ENCODE measurements at regions not wholly inside any gene's neighbourhood (a gene's known extent, or its start where the extent isn't known, plus 50 kb on each side); places are given as distances from the start of the nearest gene placed in this dataset.

DNA sequence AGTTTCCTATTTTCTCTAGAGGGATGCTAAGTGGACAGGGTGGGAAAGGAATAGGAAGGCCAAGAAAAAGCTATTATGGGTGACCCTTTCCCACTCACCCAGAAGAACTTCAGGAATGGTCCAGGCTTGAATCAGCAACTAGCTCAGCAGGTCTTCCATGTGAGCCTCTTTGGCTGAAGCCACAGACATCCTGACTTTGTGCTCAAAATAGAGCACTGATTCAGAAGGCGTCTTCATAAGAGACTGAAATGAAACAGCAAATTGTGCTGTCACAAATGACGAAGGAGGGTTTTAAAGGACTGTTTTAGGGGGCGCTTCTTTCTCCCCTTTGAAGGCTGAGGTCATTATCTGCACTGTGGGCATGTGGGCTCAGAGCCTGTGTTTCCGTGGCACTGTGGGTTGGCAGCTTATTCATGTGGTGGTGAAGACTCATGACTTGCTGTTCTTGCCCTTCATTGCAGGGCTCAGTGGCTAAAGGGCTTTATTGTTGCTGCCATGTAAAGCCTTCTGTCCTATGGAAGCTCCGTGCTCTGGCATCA lies 65.8 kb upstream of the NFIL3 start:
- Histone ChIP-seq H3K27me3 (ENCODE audit: insufficient read depth in 3 of 3, low read length in 2 of 3) (no peaks in the 10 kb centered on the region), H3K4me3 (no peak overlapping the region)
- WGBS, 3 donors = 41 to 64% (median 54%) methylated on average over 5 of the region's 5 CpGs

DNA sequence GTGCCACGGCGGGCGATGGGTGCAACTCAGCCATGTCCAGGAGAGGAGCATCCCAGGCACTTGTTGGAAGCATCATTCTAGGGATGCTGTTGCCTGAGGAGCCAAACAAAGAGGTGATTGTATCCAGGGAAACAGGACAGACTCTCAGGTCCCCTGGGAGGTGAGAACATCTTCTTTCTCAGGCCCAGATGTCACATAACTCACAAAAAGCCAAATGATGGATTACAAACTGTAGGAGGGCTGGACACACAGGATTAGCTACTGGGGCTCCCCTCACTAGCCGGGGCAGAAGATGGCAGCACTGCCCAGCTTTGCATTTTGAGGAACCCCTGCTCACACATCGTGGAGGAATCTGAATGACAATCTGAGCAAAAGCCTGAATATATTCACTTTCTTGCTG lies 64.7 kb upstream of the NFIL3 start:
- WGBS, 3 donors = 76 to 87% (median 86%) methylated on average over 5 of the region's 5 CpGs
- intact Hi-C loops (cut with DNase I) = no loop called here
- H3K4me1 ChIP-seq = peaks cover 14% of the 10 kb centered on the region
- no peaks in the 10 kb centered on the region for H3K27me3 ChIP-seq (ENCODE audit: insufficient read depth in 3 of 3, low read length in 2 of 3)
- no peaks in the 10 kb centered on the region for H3K36me3 ChIP-seq (ENCODE audit: insufficient read depth in 1 of 2, low read depth in 1 of 2)
- no peak overlapping the region for H3K4me3 ChIP-seq
- no peak overlapping the region for H3K27ac ChIP-seq
- TF ChIP-seq CTCF (IDR thresholded peaks at IDR 0.05) = no peak
- no peak for DNase-seq
- ATAC-seq = no peak
- no peaks in the 10 kb centered on the region for H3K9me3 ChIP-seq

More for the DNA sequence above, 65.8 kb upstream of the NFIL3 start:
- Histone ChIP-seq H3K36me3 (ENCODE audit: insufficient read depth in 1 of 2, low read depth in 1 of 2) (no peaks in the 10 kb centered on the region), H3K9me3 (no peaks in the 10 kb centered on the region), H3K27ac (peak overlapping the region; percentile 87), H3K4me1 (peaks cover 5% of the 10 kb centered on the region)
- DNase-seq (no peak), ATAC-seq (peak; percentile 88 to 93 (median 91))
- intact Hi-C loops (cut with DNase I) = no loop called here
- no peak for TF ChIP-seq CTCF (IDR thresholded peaks at IDR 0.05)

DNA sequence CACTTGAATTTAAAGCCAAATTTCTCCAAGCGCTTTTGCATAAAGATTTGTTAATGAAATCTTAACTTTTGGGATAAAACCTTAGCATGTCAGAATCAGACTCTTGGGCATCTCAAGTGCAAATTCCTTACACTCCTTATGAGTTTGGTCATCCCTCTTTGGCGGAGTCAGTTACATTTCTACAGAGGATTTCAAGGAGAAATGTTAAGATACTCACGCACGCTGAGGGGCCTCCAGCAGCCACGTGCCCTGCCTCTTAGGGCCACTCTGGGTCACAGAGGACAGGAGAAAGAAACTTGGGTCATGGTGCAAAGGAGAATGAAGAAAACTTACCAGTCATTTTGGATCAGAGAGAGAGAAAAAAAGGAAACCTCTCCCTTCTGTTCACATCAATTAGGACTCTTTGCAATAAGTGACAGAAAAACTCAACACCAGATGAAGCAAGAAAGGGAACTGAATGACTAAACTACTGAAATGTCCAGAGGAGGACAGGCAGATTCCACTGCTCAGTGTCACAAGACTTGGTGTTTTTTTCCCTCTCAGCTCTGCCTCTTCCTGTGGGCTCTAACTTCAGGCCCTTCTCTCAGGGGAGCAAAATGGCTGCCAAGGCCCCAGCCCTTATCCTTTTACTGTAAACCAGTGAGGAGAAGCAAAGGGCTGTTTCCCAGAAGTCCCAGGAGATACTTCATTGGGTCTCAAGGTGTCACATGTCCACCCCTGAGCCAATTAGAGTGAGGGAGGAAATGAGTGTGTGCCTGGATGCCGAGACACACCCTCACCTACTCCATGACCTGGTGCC lies 63.3 kb upstream of the NFIL3 start:
- Histone ChIP-seq H3K4me1 (peaks cover 22% of the 10 kb centered on the region), H3K27me3 (ENCODE audit: insufficient read depth in 3 of 3, low read length in 2 of 3) (no peaks in the 10 kb centered on the region), H3K4me3 (no peak overlapping the region), H3K27ac (peak overlapping the region; percentile 9), H3K36me3 (ENCODE audit: insufficient read depth in 1 of 2, low read depth in 1 of 2) (no peaks in the 10 kb centered on the region), H3K9me3 (no peaks in the 10 kb centered on the region)
- DNase-seq = no peak
- intact Hi-C loops (cut with DNase I) = no loop called here
- WGBS, 3 donors = 61 to 62% (median 62%) methylated on average over 6 of the region's 6 CpGs
- TF ChIP-seq CTCF (IDR thresholded peaks at IDR 0.05) = no peak
- no peak for ATAC-seq

GRCh38 chr9:91485006-91485405 lies 61.4 kb upstream of the NFIL3 start:
- 93 to 96% (median 95%) methylated on average over 5 of the region's 5 CpGs for WGBS, 3 donors
- ATAC-seq (no peak), DNase-seq (no peak)
- H3K36me3 ChIP-seq (ENCODE audit: insufficient read depth in 1 of 2, low read depth in 1 of 2) = no peaks in the 10 kb centered on the region
- no peak overlapping the region for H3K4me3 ChIP-seq
- no peak overlapping the region for H3K27ac ChIP-seq
- peaks cover 22% of the 10 kb centered on the region for H3K4me1 ChIP-seq
- intact Hi-C loops (cut with DNase I) = no loop called here
- no peak for TF ChIP-seq CTCF (IDR thresholded peaks at IDR 0.05)
- no peaks in the 10 kb centered on the region for H3K27me3 ChIP-seq (ENCODE audit: insufficient read depth in 3 of 3, low read length in 2 of 3)
- H3K9me3 ChIP-seq = no peaks in the 10 kb centered on the region
